Left hindlimb (tissue), 1 donor: ENCODE measurements at regions not wholly inside any gene's neighbourhood (a gene's known extent, or its start where the extent isn't known, plus 50 kb on each side); places are given as distances from the start of the nearest gene placed in this dataset.

ENCODE experiments used
- DNase-seq: peaks from one replicate; pipeline ENCODE4 v3.0.0-alpha.2; 2018

- DNase-seq: no peak
These were observed 133.4 kb downstream of the ATG4C start for GRCh38 chr1:62917314-62917713.

GRCh38 chr1:62917805-62918204 is 133.9 kb downstream of the ATG4C start:
- no peak for DNase-seq

- DNase-seq: no peak
These were observed 134.8 kb downstream of the ATG4C start for GRCh38 chr1:62918700-62919099.

GRCh38 chr1:62922006-62922405 is 138.1 kb downstream of the ATG4C start:
- DNase-seq: no peak

GRCh38 chr1:62924983-62925790 is 141.3 kb downstream of the ATG4C start:
- DNase-seq: no peak

- no peak for DNase-seq
These were observed 142.8 kb downstream of the ATG4C start for GRCh38 chr1:62926681-62927252.

GRCh38 chr1:62928885-62929284 is 145.0 kb downstream of the ATG4C start:
- DNase-seq: no peak

GRCh38 chr1:62937634-62938296 is 153.8 kb downstream of the ATG4C start:
- DNase-seq: no peak

- no peak for DNase-seq
These were observed 157.8 kb downstream of the ATG4C start for GRCh38 chr1:62941780-62942179.

GRCh38 chr1:62946511-62946910 is 162.6 kb downstream of the ATG4C start:
- no peak for DNase-seq

- no peak for DNase-seq
These were observed 167.5 kb downstream of the ATG4C start for GRCh38 chr1:62951428-62951827.

GRCh38 chr1:62952596-62952995 is 168.7 kb downstream of the ATG4C start:
- DNase-seq: no peak

- DNase-seq: no peak
These were observed 169.7 kb downstream of the ATG4C start for GRCh38 chr1:62953633-62954032.

GRCh38 chr1:62954758-62955157 is 170.8 kb downstream of the ATG4C start:
- no peak for DNase-seq

- DNase-seq: no peak
These were observed 171.7 kb downstream of the ATG4C start for GRCh38 chr1:62955666-62956065.

- no peak for DNase-seq
These were observed 178.3 kb downstream of the ATG4C start for GRCh38 chr1:62962014-62962812.

GRCh38 chr1:62962901-62963776 is 179.2 kb downstream of the ATG4C start:
- DNase-seq: peak; percentile 51

GRCh38 chr1:62964141-62964540 is 180.2 kb downstream of the ATG4C start:
- DNase-seq: no peak

GRCh38 chr1:62967031-62967430 is 183.1 kb downstream of the ATG4C start:
- no peak for DNase-seq

- DNase-seq: no peak
These were observed 193.4 kb downstream of the ATG4C start for GRCh38 chr1:62977366-62977765.

GRCh38 chr1:62978741-62979140 is 194.8 kb downstream of the ATG4C start:
- no peak for DNase-seq

GRCh38 chr1:62981434-62981833 is 197.5 kb downstream of the ATG4C start:
- DNase-seq: no peak
